A549 (cell line): ENCODE measurements at regions not wholly inside any gene's neighbourhood (a gene's known extent, or its start where the extent isn't known, plus 50 kb on each side); places are given as distances from the start of the nearest gene placed in this dataset.
A peak's percentile ranks its signal among the peaks of the same experiment; 100 is the strongest.

Experiments
- ATAC-seq, 2 experiments: fragments of 200-7000 bp in 1 of 2; fragments of >200 bp in 1 of 2; cut with Nextera tagmentation in 1 of 2; cut with Tn5 transposase in 1 of 2; 3 replicates each; pipeline versions ENCODE4 v1.8.0 to v1.9.1; 2018 to 2020; ENCODE audit warnings: mild to moderate bottlenecking in 1 of 2, moderate library complexity in 1 of 2
- CTCF ChIA-PET: fragments of 300-600 bp; sonication (Branson Sonifier 250); formaldehyde crosslinking; extraction: SDS; loops from one replicate; lab custom pipeline; 2021; ENCODE audit warnings: antibody characterized with exemption, inconsistent platforms; lab: Yijun Ruan, JAX
- POLR2A ChIA-PET: fragments of 350-600 bp; formaldehyde crosslinking; extraction: SDS; loops from one replicate; lab custom pipeline; 2021; ENCODE audit warnings: antibody characterized with exemption, inconsistent platforms; lab: Yijun Ruan, JAX
- DNase-seq, 2 experiments: peaks; one replicate each; pipeline versions ENCODE4 v3.0.0 to v3.0.0-alpha.2; 2011 to 2016; ENCODE audit warnings: low read depth in 1 of 2, low spot score in 1 of 2
- FAIRE-seq: peaks from 2 replicates; lab custom pipeline; 2011; peaks lifted over from hg19 to GRCh38; lab: Jason Lieb, UNC
- H3K27ac ChIP-seq, 2 experiments: fragments of >200 bp; sonication (Bioruptor Twin); formaldehyde crosslinking; 3 replicates each; pipeline ENCODE4 v1.5.1; 2016 to 2017
- H3K4me1 ChIP-seq: fragments of >200 bp; sonication (Bioruptor Twin); formaldehyde crosslinking; 3 replicates; pipeline ENCODE4 v1.6.1; 2016
- H3K4me2 ChIP-seq: fragments of >200 bp; sonication (Bioruptor Twin); formaldehyde crosslinking; 3 replicates; pipeline ENCODE4 v1.6.1; 2016
- H3K4me3 ChIP-seq: fragments of >200 bp; sonication (Bioruptor Twin); formaldehyde crosslinking; 3 replicates; pipeline ENCODE4 v1.5.1; 2016
- H3K9me3 ChIP-seq: fragments of >200 bp; sonication (Bioruptor Twin); formaldehyde crosslinking; 3 replicates; pipeline ENCODE4 v1.6.1; 2016
- CBX2 ChIP-seq: fragments of 200-600 bp; sonication (generic); IDR thresholded peaks from 2 replicates; pipeline ENCODE4 v1.6.1; 2016; ENCODE audit warnings: low read depth, mild to moderate bottlenecking, borderline replicate concordance
- CEBPB ChIP-seq, 2 experiments: fragments of >200 bp in 1 of 2; sonication (Bioruptor Twin) in 1 of 2; formaldehyde crosslinking in 1 of 2; IDR thresholded peaks; 2 replicates each; pipeline ENCODE4 v1.6.1; 2012 to 2016
- ELK1 ChIP-seq: fragments of 150-350 bp; IDR thresholded peaks from 2 replicates; pipeline ENCODE4 v1.6.1; 2014; ENCODE audit warnings: low read depth, mild to moderate bottlenecking, low read length
- ESRRA ChIP-seq: fragments of 150-350 bp; IDR thresholded peaks from 2 replicates; pipeline ENCODE4 v1.6.1; 2014; ENCODE audit warnings: mild to moderate bottlenecking, low read length, borderline replicate concordance
- FOSB ChIP-seq: fragments of 250-450 bp; sonication (Bioruptor Pico); IDR thresholded peaks from 2 replicates; pipeline ENCODE4 v1.5.0; 2020; ENCODE audit warnings: mild to moderate bottlenecking, moderate library complexity
- FOSL2 ChIP-seq, 2 experiments: fragments of 450-650 bp in 1 of 2; fragments of >200 bp in 1 of 2; sonication (Bioruptor Twin) in 1 of 2; formaldehyde crosslinking; IDR thresholded peaks; 2 replicates each; pipeline versions ENCODE4 v1.5.0 to v1.6.1; 2016 to 2020; ENCODE audit warnings: mild to moderate bottlenecking in 1 of 2, moderate library complexity in 1 of 2
- HOXB5 ChIP-seq: fragments of 250-450 bp; sonication (Bioruptor Pico); IDR thresholded peaks from 2 replicates; pipeline ENCODE4 v1.5.0; 2020; ENCODE audit warnings: mild to moderate bottlenecking, moderate library complexity
- MAFK ChIP-seq: fragments of 450-650 bp; IDR thresholded peaks from 2 replicates; pipeline ENCODE4 v1.6.1; 2014; ENCODE audit not compliant: partially characterized antibody
- MYC ChIP-seq: IDR thresholded peaks from 2 replicates; pipeline ENCODE4 v1.6.1; 2012; ENCODE audit warnings: mild to moderate bottlenecking, inconsistent platforms, low read length, improper control_type of control experiment, borderline replicate concordance
- NFE2L2 ChIP-seq: fragments of 150-350 bp; conservative IDR thresholded peaks from 2 replicates; pipeline ENCODE4 v1.6.1; 2014; ENCODE audit warnings: low read length
- NPAS2 ChIP-seq: fragments of 250-450 bp; sonication (Bioruptor Pico); IDR thresholded peaks from 2 replicates; pipeline ENCODE4 v1.8.0; 2022; ENCODE audit warnings: mild to moderate bottlenecking, moderate library complexity, borderline replicate concordance
- PHF8 ChIP-seq: fragments of 200-600 bp; sonication (generic); IDR thresholded peaks from 2 replicates; pipeline ENCODE4 v1.6.1; 2016; ENCODE audit warnings: low read depth, mild to moderate bottlenecking, antibody characterized with exemption, moderate library complexity, borderline replicate concordance
- POLR2A ChIP-seq: IDR thresholded peaks from 2 replicates; pipeline ENCODE4 v1.6.1; 2012; ENCODE audit warnings: mild to moderate bottlenecking, low read length
- POLR2AphosphoS2 ChIP-seq: conservative IDR thresholded peaks from 2 replicates; pipeline ENCODE4 v1.6.1; 2012; ENCODE audit warnings: low read length, improper control_type of control experiment, inconsistent platforms
- RARB ChIP-seq: fragments of 250-450 bp; sonication (Bioruptor Pico); IDR thresholded peaks from 2 replicates; pipeline ENCODE4 v1.8.0; 2021; ENCODE audit warnings: mild to moderate bottlenecking, moderate library complexity
- RCOR1 ChIP-seq: fragments of 150-350 bp; IDR thresholded peaks from 2 replicates; pipeline ENCODE4 v1.6.1; 2014; ENCODE audit warnings: antibody characterized with exemption, low read length, low read depth
- REST ChIP-seq: fragments of 200-600 bp; sonication (generic); IDR thresholded peaks from 2 replicates; pipeline ENCODE4 v1.6.1; 2016; ENCODE audit warnings: antibody characterized with exemption, mild to moderate bottlenecking, moderate library complexity
- ZSCAN20 ChIP-seq: fragments of 250-450 bp; sonication (Bioruptor Pico); IDR thresholded peaks from 2 replicates; pipeline ENCODE4 v1.8.0; 2022; ENCODE audit warnings: mild to moderate bottlenecking, moderate library complexity
- WGBS: methylation state at CpG from one replicate; pipeline ENCODE4 v1.1.6; 2017; ENCODE audit errors: missing lambda C conversion rate; 5-methylcytosine and 5-hydroxymethylcytosine counted together
- TF ChIP-seq, protein P1 (sequence below): fragments of 250-450 bp; sonication (Bioruptor Pico); IDR thresholded peaks from 2 replicates; pipeline ENCODE4 v1.5.0; 2020; ENCODE audit warnings: low read depth, mild to moderate bottlenecking, moderate library complexity
- TF ChIP-seq, protein P2 (sequence below): fragments of >200 bp; sonication (Bioruptor Twin); formaldehyde crosslinking; IDR thresholded peaks from 2 replicates; pipeline ENCODE4 v1.6.1; 2016

DNA sequence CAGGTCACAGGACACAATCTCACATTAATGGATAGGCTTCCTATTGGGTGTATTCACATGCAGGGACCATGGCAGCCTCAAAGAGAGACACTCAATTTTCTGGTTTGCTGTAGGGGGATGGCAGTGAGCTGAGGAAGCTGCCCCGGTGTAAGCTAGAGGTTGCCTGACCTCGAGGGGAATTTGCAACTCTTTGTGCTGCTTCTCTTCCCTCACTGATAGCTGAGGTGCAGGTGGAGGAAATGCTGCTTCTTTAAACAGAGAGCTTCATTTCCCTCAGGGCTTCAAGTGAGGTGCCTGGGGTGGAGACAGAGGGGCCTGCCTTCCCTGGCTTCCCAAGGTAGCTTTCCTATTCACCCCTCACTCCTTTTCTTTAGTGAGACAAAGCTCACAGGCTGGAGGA lies 151.9 kb downstream of the CD83 start:
- TF ChIP-seq RARB = no peak
- TF ChIP-seq FOSL2 (IDR thresholded peaks at IDR 0.05) = no peak
- TF ChIP-seq FOSL2 (CRISPR knock-in tag; IDR thresholded peaks at IDR 0.05) = no peak
- no peak for TF ChIP-seq ESRRA
- TF ChIP-seq, protein P1, sequence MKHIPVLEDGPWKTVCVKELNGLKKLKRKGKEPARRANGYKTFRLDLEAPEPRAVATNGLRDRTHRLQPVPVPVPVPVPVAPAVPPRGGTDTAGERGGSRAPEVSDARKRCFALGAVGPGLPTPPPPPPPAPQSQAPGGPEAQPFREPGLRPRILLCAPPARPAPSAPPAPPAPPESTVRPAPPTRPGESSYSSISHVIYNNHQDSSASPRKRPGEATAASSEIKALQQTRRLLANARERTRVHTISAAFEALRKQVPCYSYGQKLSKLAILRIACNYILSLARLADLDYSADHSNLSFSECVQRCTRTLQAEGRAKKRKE (CRISPR knock-in tag) = no peak
- no peak for TF ChIP-seq POLR2A
- no peak for TF ChIP-seq ZSCAN20 (CRISPR knock-in tag)
- TF ChIP-seq POLR2AphosphoS2 = no peak
- no peak for TF ChIP-seq NFE2L2
- TF ChIP-seq NPAS2 = no peak
- POLR2A ChIA-PET = no interaction called here
- ATAC-seq (no peak), DNase-seq (no peak), FAIRE-seq (no peak)
- no peak overlapping the region for H3K4me2 ChIP-seq
- H3K4me1 ChIP-seq = peaks cover 17% of the 10 kb centered on the region
- H3K27ac ChIP-seq = peak overlapping the region; percentile 67 to 86; a peak in 5 of 6 replicates
- no peak overlapping the region for H3K4me3 ChIP-seq
- CTCF ChIA-PET = interaction anchor here (1.9 kb wide), 1 partner anchor 440 kb away, joined by 3 read pairs; no protein-coding TSS in a partner anchor
- H3K9me3 ChIP-seq = peaks cover 23% of the 10 kb centered on the region
- WGBS = 69% methylated on average over 2 of the region's 2 CpGs

DNA sequence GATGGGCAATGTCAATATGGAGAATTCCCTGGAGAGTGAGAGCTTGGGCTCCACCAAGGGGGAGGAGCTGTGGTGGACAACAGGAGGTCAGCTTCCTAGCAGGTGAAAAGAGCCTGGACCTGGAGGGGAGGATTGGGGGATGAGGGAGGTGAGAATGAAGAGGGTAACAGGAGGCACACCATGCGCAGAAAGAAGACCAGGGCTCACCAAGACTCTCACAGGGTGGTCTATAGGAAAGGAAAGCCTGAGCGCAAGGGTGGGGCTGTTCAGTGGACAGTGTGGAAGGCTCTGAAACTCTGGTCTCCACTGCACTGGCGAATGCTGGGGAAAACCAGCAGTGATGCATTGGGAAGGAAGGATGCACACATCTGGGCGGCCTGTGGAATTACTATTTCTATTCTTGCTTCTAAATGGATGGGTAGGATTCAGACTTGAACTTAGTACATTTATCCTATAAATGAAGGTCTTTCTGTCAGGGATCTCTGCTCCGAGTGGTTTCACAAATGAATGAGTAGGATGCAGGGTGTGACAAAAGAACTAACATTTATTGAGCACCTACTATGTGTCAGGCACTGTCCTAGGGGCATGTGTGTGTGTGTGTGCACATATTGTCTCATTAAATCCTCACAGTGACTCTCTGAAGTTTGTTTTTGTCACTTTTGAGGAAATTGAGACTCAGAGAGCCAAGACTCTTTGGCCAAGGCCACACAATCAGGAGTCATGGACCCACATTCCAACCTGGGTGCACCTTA lies 152.7 kb downstream of the CD83 start:
- ChIA-PET POLR2A (interaction anchor here (0.6 to 0.8 kb wide), 5 partner anchors 15 to 912 kb away, joined by 3 to 5 read pairs (median 3); no protein-coding TSS in a partner anchor), CTCF (interaction anchor here (1.9 kb wide), 1 partner anchor 440 kb away, joined by 3 read pairs; no protein-coding TSS in a partner anchor)
- peak overlapping the region; percentile 11 for H3K4me2 ChIP-seq
- H3K4me1 ChIP-seq = peaks cover 17% of the 10 kb centered on the region
- H3K4me3 ChIP-seq = no peak overlapping the region
- H3K27ac ChIP-seq = peak overlapping the region; percentile 67 to 86
- WGBS = 77% methylated on average over 5 of the region's 5 CpGs
- TF ChIP-seq FOSL2 (IDR thresholded peaks at IDR 0.05) (no peak), FOSL2 (CRISPR knock-in tag; IDR thresholded peaks at IDR 0.05) (no peak), CBX2 (no peak), CEBPB (IDR thresholded peaks at IDR 0.05) (no peak), RCOR1 (no peak), HOXB5 (CRISPR knock-in tag) (no peak), REST (no peak), MAFK (no peak), MYC (no peak), FOSB (CRISPR knock-in tag) (no peak), ELK1 (no peak), PHF8 (no peak)
- TF ChIP-seq, protein P2, sequence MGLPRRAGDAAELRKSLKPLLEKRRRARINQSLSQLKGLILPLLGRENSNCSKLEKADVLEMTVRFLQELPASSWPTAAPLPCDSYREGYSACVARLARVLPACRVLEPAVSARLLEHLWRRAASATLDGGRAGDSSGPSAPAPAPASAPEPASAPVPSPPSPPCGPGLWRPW = no peak
- no peak for FAIRE-seq
- no peak for ATAC-seq
- peaks cover 21% of the 10 kb centered on the region for H3K9me3 ChIP-seq
- DNase-seq = no peak
